DMS 273 (cell line): ENCODE measurements at regions not wholly inside any gene's neighbourhood (a gene's known extent, or its start where the extent isn't known, plus 50 kb on each side); places are given as distances from the start of the nearest gene placed in this dataset.
A peak's percentile ranks its signal among the peaks of the same experiment; 100 is the strongest.
"Not testable (repeated sequence)": the region's sequence is repeated elsewhere in the genome, so short reads cannot be mapped to it uniquely, and the experiment has no call there.

Experiments
- DNase-seq: peaks from one replicate; lab custom pipeline; 2025; ENCODE audit not compliant: unreplicated experiment; lab: John Stamatoyannopoulos, UW

DNA sequence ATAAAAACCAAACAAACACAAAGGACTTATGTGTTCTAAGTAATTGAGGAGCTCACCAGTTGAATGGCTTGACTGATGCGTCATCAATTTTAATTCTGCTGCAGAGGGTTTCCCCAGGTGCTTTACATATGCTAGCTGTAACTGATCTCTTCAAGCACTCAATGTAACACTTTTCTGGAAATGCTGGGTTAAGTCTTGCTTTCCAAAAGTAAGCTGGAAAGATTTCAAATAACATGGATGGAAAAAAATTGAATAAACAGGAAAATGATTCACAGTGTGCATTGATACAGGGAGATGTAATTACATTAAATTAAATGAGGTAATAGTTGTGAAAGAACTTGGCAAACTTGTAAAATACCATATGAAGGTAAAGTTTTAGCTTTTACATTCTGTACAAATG lies 186.7 kb upstream of the WDFY3 start:
- peak; percentile 2 for DNase-seq

DNA sequence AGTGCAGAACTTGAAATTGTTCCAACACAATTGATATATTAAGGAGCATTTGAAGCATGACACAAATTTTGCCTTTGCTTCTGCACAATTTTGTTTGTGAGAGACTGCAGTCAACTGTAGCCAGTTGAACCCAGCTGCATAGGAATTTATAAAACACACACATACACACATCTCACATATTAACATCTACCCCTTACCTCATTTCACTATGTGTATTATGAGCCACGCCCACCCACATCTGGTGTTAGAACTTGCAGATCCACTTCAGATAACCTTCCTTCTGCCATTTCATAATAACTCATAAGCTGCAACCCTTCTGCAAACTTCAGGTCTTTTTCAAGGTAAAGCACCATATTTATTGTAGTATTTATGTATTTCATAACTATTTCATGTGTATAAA lies 188.1 kb upstream of the WDFY3 start:
- DNase-seq = peak; percentile 76

DNA sequence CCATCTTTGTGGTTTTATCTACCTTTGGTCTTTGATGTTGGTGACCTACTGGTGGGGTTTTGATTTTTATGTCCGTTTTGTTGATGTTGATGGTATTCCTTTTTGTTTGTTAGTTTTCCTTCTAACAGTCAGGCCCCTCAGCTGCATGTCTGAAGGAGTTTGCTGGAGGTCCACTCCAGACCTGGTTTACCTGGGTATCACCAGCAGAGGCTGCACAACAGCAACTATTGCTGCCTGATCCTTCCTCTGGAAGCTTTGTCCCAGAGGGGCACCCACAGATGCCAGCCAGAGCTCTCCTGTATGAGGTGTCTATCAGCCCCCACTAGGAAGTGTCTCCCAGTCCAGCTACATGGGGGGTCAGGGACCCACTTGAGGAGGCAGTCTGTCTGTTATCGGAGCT lies 199.3 kb upstream of the WDFY3 start:
- no peak for DNase-seq

DNA sequence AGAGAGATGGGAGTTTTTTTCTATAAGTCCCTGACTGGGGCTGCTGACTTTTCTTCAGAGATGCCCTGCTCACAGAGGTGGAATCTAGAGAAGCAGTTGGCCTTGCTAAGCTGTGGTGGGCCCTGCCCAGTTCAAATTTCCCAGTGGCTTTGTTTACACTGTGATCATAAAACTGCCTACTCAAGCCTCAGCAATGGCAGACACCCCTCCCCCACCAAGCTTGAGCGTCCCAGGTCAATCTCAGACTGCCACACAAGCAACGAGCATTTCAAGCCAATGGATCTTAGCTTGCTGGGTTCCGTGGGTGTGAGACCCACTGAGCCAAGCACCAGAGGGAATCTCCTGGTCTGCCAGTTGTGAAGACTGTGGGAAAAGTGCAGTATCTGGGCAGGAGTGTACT lies 199.8 kb upstream of the WDFY3 start:
- DNase-seq = no peak

DNA sequence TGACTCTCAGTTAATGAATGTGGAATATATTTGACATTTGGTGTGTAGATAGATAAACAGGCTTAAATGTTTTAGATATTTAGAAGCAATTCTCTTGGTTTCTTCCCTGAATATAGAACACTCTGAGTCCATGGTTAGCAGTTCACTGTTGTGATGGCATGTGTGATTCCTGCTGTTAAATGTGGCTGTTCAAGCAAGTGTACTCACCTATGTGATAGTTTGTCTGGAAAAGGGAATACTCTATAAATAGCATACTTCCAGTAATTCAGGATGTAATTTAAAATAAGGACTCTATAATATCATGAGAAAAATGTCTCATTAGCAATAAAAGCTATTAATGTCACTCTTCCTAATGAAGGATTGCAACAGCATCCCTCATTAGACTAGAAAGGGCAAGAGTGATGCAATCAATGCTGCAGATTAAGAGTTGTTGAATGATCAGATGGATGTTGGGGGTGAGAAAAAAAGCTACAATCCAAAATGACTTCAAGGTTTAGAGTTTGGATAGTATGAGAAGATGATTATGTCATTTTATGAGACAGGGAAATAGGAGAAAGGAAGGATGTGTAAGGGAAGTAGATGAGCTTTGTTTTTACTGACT lies 201.8 kb upstream of the WDFY3 start:
- no peak for DNase-seq

DNA sequence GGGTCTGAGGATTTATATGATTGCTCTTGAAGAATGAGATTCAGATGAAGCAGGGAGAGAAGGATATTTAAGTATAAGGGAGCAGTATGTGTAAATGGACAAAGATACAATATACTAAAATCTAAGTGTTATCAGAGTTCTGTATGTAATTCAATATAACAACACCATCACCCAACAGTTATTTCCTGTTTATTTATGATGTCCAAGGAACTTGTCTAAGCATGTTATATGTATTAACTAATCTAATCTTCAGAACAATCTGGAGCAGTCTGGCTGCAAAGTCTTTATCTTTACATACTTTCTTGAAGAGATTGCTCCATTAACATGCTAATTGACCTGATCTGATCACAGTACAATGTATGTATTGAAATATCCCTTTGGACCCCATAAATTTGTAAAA lies 203.8 kb upstream of the WDFY3 start:
- no peak for DNase-seq

DNA sequence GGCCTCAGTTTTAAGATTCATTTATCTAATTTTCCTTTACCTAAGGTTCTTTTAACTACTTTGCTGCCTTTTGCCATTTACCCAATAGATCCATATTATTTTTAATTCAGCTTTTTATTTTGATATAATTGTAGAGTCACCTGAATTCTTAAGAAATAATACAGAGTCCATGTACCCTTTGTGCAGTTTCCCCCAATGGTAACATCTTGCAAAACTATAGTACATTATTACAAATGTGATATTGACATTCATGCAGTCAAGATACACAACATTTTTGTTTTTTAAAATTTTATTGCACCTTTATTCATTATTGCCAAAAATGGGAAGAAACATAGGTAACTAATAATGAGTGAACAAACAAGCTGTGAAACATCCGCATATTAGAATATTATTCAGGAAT lies 208.7 kb upstream of the WDFY3 start:
- DNase-seq = no peak

DNA sequence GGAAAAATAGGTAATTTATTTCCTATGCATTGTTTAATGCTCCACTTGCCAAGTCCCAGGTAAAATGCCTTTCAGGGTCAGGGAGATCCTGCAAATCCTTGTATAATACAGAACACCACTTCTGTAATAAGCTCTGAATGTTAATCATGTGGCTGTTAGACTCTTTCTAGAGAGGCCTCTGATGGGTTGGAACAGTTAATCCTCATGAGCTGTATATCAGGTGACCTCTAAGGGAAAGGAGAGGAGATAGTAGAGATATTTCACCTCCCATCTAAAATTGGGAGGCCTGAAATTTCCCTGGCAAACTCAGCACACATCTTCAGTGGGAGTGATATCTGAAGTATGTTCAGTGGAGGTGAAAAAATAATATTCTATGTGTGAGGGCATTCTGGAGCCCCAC lies 210.6 kb upstream of the WDFY3 start:
- no peak for DNase-seq

DNA sequence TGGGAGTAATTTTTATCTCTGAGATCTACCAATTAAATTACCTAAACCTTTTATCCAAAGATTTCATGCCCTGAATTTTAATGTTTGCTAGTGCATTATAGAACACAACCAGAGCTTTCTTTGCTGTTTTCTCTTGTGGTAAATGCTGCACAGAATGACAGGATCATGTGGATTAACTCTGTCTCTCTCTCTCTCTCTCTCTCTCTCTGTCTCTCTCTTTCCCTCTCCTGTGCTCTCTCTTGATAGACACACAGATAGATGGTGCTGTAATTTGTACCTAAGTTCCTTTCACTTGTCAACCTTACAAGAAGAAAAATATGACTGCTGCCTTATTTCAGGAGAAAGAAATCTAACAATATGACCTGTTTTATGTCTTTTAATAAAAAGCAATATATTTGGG lies 211.2 kb upstream of the WDFY3 start:
- DNase-seq = no peak

DNA sequence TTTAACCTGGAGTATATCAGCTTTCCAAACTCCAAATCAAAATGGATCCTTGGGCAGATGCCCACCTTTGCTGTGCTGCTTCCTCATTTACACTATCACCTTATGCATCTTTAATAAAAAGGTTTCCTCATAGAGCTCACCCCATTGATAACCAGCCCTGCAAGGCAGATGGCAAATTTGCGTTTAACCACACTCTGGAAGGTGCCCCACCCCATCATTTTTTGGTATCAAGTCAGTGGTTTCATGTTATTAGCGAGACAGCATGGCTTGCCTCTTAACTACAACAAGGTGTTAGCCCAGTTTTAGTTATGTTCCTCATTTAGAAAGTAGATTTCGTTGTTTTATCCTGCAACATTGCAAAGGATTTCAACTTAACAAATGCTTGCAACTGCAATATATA lies 214.0 kb upstream of the WDFY3 start:
- peak; percentile 2 for DNase-seq

DNA sequence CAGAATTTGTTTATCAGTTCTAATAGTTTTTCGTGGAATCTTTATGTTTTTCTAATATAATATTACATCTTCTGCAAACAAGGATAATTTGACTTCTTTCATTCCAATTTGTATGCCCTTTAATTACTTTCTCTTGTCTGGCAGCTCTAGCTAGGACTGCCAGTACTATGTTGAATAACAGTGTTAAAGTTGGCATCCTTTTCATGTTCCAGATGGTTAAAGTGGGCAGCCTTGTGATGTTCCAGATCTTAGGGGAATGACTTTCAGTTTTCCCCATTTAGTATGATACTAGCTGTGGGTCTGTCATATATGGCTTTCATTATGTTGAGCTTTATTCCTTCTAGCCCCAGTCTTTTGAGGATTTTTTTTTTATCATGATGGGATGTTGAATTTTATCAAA lies 220.6 kb upstream of the WDFY3 start:
- DNase-seq = peak; percentile 28

DNA sequence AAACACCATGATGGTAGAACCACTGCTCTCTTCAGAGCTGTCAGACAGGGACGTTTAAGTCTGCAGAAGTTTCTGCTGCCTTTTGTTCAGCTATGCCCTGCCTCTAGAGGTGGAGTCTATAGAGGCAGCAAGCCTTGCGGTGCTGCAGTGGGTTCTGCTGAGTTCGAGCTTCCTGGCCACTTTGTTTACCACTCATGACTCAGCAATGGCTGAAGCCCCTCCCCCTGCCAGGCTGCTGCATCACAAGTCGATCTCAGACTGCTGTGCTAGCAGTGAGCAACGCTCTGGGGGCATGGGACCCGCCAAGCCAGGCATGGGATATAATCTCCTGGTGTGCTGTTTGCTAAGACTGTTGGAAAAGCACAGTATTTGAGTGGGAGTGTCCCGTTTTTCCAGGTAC lies 229.5 kb upstream of the WDFY3 start:
- DNase-seq = not testable (repeated sequence)

DNA sequence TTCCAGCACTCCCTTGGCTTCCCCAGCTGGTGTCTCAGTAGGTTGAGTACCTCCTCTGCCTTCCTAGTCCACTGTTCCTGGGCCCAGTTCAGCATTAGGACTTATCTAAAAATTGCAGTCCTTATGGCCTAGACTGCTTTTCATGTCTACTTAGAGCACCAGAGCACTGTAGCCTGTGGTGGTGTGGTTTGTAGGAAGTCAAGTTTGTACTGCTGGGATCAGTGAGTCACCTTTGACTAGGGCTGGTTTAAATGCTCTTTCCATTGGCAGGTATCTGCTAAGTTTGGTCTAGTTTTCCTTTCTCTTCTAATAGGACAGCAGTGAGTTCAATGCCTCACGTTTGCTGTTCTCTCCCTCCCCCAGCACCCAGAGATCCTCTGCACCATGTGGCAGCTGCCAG lies 233.6 kb upstream of the WDFY3 start:
- DNase-seq = no peak

DNA sequence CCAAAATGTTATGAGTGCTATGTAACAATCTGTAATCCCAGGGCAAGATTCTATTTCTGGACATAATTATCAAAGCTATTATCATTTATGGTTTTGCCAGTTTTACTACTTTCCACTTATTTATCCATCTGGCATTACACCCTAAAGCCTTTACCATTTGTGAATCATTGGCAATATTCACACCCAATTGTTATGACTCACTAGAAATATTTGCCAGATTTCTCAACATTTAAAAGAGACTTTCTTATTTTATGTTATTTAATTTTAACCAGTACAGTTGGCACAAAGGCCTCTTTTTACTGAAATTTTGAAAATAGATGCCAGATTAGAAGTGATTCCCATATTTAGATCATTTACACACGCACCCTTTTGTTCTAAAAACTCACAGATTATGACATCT lies 242.7 kb upstream of the WDFY3 start:
- DNase-seq = no peak

DNA sequence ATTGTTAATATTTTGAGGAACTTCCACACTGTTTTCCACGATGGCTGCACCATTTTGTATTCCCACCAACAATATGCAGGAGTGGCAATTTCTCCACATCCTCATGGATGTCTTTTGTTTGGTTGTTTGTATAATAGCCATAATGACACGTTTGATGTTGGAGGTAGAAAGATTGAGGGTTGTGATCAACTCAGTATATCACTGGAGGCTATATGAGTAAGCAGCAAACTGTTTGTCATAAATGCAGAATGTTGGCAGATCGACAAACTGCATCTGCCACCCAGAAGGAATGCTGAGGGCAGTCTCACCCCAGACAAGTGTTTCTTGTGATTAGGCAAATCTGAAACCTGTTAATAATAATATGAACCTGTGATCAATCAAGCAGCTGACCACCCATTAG lies 243.9 kb upstream of the WDFY3 start:
- DNase-seq = no peak

DNA sequence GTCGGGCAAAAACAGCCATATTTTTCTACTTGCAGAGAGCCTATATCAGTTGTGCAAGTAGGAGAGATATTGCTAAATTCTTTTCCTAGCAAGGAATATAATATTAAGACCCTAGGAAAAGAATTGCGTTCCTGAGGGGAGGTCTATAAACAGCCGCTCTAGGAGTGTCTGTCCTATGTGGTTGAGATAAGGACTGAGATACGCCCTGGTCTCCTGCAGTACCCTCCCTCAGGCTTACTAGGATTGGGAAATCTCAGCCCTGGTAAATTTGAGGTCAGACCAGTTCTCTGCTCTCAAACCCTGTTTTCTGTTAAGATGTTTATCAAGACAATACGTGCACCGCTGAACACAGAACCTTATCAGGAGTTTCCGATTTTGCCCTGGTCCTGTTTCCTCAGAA lies 250.1 kb upstream of the WDFY3 start:
- not testable (repeated sequence) for DNase-seq

DNA sequence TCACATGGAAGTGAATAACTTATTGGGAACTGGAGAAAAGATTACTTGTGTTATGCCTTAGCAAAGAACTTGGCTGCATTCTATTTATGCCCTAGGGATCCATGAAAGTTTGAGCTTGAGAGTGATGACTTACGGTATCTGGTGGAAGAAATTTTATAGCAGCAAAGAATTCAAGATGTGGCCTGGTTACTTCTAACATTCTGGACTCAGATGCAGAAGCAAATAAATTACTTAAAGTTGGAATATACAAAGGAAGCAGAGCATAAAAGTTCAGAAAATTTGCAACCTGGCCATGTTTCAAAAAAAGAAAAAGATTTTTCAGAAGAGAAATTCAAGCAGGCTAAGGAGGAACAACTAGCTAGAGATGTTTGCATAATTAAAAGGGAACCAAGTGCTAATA lies 252.3 kb upstream of the WDFY3 start:
- no peak for DNase-seq

DNA sequence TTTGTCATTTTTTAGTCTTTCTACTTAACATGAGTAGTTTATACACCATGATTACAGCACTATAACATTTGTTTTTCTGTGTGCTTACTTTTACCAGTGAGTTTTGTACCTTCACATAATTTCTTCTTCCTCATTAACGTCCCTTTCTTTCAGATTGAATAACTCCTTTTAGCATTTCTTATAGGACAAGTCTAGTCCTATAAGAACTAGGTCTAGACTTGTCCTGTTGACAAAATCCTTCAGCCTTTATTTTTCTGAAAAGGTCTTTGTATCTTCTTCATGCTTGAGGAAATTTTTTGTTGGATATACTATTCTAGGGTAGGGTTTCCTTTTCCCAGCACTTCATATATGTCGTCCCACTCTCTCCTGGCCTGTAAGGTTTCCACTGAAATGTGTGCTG lies 253.3 kb upstream of the ARHGAP24 start:
- DNase-seq = no peak

DNA sequence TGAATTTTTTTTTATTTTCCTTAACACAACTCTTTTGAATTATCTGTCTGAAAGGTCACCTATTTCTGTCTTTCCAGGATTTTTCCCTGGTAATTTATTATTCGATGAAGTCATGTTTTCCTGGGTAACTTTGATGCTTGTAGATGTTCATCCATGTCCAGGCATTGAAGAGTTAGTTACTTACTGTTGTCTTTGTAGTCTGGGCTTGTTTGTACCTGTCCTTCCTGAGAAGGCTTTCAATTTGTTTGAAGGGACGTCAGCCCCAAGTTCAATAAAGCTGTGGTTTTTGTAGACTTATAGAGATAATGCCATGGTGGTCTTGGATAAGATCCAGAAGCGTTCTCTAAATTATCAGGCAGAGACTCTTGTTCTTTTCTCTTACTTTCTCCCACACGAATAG lies 252.4 kb upstream of the ARHGAP24 start:
- no peak for DNase-seq

DNA sequence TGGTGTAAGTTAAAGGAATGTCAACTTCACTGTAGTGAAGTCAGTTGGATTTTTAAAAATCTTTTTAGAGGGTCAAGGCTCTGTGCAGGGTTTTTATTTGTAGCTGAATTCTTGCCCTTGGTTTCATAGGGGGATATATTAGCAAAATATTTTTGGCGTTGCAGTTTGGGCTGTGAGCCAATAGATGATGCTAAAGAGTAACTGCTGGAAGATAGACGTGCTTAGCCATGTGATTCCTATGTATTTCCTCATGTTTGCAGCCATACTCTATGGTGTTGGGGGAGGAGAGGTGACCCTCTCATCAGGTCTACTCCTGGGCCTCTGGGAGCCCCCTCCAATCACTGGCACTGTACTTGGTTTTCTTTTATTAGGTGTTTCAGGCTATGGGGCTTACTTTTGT lies 246.7 kb upstream of the ARHGAP24 start:
- no peak for DNase-seq

DNA sequence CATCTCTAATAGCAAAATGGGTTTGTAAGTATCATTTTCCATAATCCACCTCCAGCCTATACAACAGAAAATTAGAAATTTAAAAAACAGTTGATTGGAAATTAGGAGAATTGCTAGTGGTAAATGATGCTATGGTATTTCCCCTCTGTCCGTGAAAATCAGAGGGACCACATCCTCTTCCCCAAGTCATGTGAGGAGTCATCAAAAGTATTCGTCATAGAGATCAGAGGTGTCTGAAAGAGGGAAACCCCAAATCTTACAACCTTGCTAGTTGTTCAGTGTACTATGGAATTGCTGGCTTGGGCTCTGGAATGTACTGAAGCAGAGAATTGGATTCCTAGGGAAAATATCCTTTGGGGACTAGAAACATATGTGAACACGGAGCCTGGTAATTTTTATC lies 241.4 kb upstream of the ARHGAP24 start:
- no peak for DNase-seq

DNA sequence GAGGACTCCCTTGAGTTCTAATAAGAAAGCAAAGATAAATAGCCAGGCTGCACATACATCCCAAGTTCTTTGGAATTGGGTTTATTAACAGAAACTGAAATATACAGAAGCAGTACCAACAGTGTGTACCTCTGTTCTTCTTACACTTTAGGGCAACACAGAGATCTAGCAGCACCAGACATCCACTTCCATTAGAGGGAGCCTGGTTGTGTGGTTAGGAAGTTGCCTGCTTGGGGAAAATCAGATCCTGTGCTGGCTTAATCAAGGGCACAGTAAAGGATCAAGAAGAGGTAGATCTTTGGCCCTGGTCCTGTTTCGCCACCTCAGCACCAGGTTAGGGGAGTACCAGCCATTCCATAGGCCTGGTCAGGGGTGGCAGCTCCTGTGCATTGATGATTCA lies 231.1 kb upstream of the ARHGAP24 start:
- DNase-seq = no peak

DNA sequence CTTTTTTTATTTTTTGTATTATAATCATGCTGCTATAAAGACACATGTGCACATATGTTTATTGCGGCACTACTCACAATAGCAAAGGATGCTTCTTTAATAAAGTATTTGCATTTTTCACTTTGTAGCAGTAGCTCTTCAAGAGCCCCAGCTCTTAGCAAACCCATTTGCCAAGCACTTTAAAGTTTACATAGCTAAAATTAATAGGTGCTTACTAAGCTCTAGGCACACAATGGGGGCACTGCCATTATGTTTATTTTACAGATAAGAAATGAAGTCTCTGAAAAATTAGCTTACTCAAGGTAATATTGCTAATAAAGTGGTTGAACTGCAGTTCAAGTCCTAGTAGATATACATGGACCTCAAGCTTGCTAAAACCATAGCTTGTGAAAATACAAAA lies 230.3 kb upstream of the ARHGAP24 start:
- no peak for DNase-seq

DNA sequence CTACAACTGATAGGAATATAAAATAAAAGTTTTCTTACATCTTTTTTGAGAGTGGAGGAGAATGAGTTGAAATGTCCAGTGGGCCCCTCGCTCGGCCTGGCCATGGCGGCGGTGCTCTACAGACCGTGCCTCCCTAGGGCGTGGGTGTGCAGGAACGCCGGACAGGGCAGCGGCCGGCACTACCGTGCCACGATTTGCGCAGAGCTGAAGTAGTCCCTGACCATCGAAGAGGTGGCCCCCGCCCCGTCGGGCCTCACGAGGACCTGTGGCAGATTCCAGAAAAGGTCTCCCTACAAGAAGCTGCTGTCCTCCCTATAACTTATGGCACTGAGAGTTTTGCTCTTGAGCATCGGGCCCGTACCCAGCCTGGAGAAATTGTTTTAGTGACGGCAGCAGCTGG lies 228.9 kb upstream of the ARHGAP24 start:
- no peak for DNase-seq
